ENCODE measurements at regions not wholly inside any gene's neighbourhood (a gene's known extent, or its start where the extent isn't known, plus 50 kb on each side); places are given as distances from the start of the nearest gene placed in this dataset.
A peak's percentile ranks its signal among the peaks of the same experiment; 100 is the strongest.
"Not testable (repeated sequence)": the region's sequence is repeated elsewhere in the genome, so short reads cannot be mapped to it uniquely, and the experiment has no call there.

DNA sequence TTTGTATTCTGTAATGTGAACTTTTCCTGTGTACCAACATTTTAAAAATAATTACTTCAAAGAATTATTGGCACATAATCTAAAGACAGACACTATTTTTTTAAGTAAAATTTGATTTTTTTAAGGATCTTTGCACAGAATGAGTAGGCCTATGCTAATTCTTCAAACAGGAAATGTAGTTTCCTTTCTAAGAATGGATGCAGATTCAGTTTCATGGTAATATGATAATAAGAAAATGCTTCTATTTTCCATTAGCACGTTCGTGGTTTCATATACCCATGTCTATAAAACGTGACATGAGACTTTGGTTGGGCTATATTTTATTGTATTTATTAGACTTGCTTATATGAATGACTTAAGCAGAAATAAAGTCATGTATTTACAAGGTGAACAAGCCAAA lies 191.8 kb upstream of the RBBP8 start:
- H3K9me3 ChIP-seq (ENCODE audit: control insufficient read depth in 1 of 2, low read length in 2 of 2), result no peaks in the 10 kb centered on the region
- H3K4me1 Mint-ChIP-seq, result peaks cover 0 to 2% (median 0%) of the 10 kb centered on the region in 4 donors
- ChIA-PET CTCF (ENCODE audit: partially characterized antibody) (no interaction called here), POLR2A (ENCODE audit: partially characterized antibody) (no interaction called here)
- no peaks in the 10 kb centered on the region for H3K4me1 ChIP-seq (ENCODE audit: insufficient read depth, low read length)
- H3K9me3 Mint-ChIP-seq, result peaks cover 0 to 23% (median 10%) of the 10 kb centered on the region in 8 donors
- H3K27ac ChIP-seq (ENCODE audit: low read depth, low read length), result no peak overlapping the region
- no peak overlapping the region for H3K27ac Mint-ChIP-seq
- no peak overlapping the region for H3K4me3 Mint-ChIP-seq
- H3K27me3 Mint-ChIP-seq, result peaks cover 0 to 2% of the 10 kb centered on the region in 2 donors
- H3K4me3 ChIP-seq (ENCODE audit: low read length in 2 of 2), result no peak overlapping the region
- intact Hi-C loops (cut with micrococcal nuclease), result no loop called here
- DNase-seq, result no peak
- H3K36me3 Mint-ChIP-seq, result no peaks in the 10 kb centered on the region
- H3K36me3 ChIP-seq (ENCODE audit: insufficient read depth, low read length), result no peaks in the 10 kb centered on the region
- H3K27me3 ChIP-seq (ENCODE audit: insufficient read depth, low read length), result no peaks in the 10 kb centered on the region

DNA sequence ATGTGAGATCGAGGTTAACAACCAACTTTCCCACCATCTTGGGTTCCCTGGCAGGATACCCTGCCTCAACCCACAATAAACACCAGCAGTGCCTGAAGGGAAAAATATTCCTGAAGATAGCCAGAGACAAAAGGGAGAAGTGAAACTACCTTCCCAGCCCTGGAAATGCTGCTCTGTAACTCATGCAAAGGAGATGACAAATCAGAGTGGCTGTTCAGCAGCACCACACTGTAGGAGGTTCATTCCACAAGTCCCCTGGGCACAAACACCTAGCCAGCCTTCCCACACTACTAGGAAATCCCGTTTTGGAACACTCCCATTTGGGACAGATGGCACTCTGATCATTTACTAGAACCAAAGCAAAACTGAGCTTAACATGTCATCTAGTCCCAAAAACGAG lies 190.7 kb upstream of the RBBP8 start:
- H3K27ac ChIP-seq (ENCODE audit: low read depth, low read length), result no peak overlapping the region
- no peaks in the 10 kb centered on the region for H3K4me1 ChIP-seq (ENCODE audit: insufficient read depth, low read length)
- H3K4me3 Mint-ChIP-seq, result no peak overlapping the region
- H3K27me3 ChIP-seq (ENCODE audit: insufficient read depth, low read length), result no peaks in the 10 kb centered on the region
- peaks cover under 1 to 6% of the 10 kb centered on the region in 2 donors for H3K27me3 Mint-ChIP-seq
- no peaks in the 10 kb centered on the region for H3K9me3 ChIP-seq (ENCODE audit: control insufficient read depth in 1 of 2, low read length in 2 of 2)
- no peaks in the 10 kb centered on the region for H3K36me3 ChIP-seq (ENCODE audit: insufficient read depth, low read length)
- peak overlapping the region in 1 of 7 donors; percentile 32 for H3K27ac Mint-ChIP-seq
- no peaks in the 10 kb centered on the region for H3K36me3 Mint-ChIP-seq
- peaks cover 0 to 25% (median 10%) of the 10 kb centered on the region in 8 donors for H3K9me3 Mint-ChIP-seq
- ChIA-PET POLR2A (ENCODE audit: partially characterized antibody) (no interaction called here), CTCF (ENCODE audit: partially characterized antibody) (no interaction called here)
- no peak overlapping the region for H3K4me3 ChIP-seq (ENCODE audit: low read length in 2 of 2)
- no peak for DNase-seq
- intact Hi-C loops (cut with micrococcal nuclease), result no loop called here
- peaks cover 0 to 2% (median 0%) of the 10 kb centered on the region in 4 donors for H3K4me1 Mint-ChIP-seq

DNA sequence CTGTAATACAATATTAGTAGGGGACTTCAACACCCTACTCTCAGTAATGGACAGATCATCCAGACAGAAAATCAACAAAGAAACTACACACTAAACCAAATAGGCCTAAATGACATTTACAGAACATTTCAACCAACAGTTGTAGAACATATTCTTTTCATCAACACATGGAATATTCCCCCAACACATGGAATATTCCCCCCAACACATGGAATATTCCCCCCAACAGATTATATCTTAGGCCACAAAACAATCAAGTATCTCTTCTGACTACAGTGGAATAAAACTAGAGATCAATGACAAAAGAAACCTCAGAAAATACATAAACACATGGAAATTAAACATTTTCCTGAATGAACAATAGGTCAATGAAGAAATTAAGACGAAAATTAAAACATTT lies 187.2 kb upstream of the RBBP8 start:
- DNase-seq, result no peak
- Histone ChIP-seq H3K27me3 (ENCODE audit: insufficient read depth, low read length) (no peaks in the 10 kb centered on the region), H3K36me3 (ENCODE audit: insufficient read depth, low read length) (no peaks in the 10 kb centered on the region), H3K27ac (ENCODE audit: low read depth, low read length) (no peak overlapping the region), H3K4me1 (ENCODE audit: insufficient read depth, low read length) (no peaks in the 10 kb centered on the region), H3K4me3 (ENCODE audit: low read length in 2 of 2) (no peak overlapping the region), H3K9me3 (ENCODE audit: control insufficient read depth in 1 of 2, low read length in 2 of 2) (no peaks in the 10 kb centered on the region)
- Mint-ChIP-seq H3K27me3 (peaks cover 7 to 8% of the 10 kb centered on the region in 2 donors), H3K27ac (no peak overlapping the region), H3K4me3 (no peak overlapping the region), H3K36me3 (no peaks in the 10 kb centered on the region), H3K4me1 (peaks cover 0 to 1% (median 0%) of the 10 kb centered on the region in 4 donors), H3K9me3 (peaks cover 0 to 25% (median 10%) of the 10 kb centered on the region in 8 donors)
- POLR2A ChIA-PET (ENCODE audit: partially characterized antibody), result no interaction called here
- CTCF ChIA-PET (ENCODE audit: partially characterized antibody), result no interaction called here
- intact Hi-C loops (cut with micrococcal nuclease), result no loop called here

DNA sequence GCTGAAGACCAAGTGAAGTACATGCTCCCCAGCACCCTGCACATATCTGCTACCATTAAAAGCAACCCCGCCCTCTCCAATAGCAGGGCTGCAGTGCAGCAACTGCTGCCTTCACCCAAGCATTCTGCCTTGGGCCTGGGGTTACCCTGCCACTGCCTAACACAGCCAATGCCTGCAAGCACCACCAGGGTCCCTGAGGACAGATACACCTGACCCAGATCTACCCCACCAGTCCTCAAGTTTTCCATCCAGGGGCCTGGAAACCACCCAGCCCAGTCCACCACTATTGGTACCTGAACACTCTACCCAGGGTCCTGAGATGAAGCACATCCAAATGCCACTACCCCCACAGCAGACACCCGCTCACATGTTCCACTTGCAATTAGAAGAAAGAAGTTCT lies 181.1 kb upstream of the RBBP8 start:
- peaks cover 0 to 10% (median 0%) of the 10 kb centered on the region in 8 donors for H3K9me3 Mint-ChIP-seq
- intact Hi-C loops (cut with micrococcal nuclease), result loop anchor here (10.0 kb wide), 1 partner anchor 47 kb away; no protein-coding TSS in a partner anchor
- Histone ChIP-seq H3K4me1 (ENCODE audit: insufficient read depth, low read length) (no peaks in the 10 kb centered on the region), H3K27ac (ENCODE audit: low read depth, low read length) (no peak overlapping the region), H3K9me3 (ENCODE audit: control insufficient read depth in 1 of 2, low read length in 2 of 2) (no peaks in the 10 kb centered on the region), H3K27me3 (ENCODE audit: insufficient read depth, low read length) (no peaks in the 10 kb centered on the region), H3K4me3 (ENCODE audit: low read length in 2 of 2) (no peak overlapping the region), H3K36me3 (ENCODE audit: insufficient read depth, low read length) (no peaks in the 10 kb centered on the region)
- H3K27me3 Mint-ChIP-seq, result peaks cover 10 to 22% of the 10 kb centered on the region in 2 donors
- no peaks in the 10 kb centered on the region for H3K36me3 Mint-ChIP-seq
- H3K27ac Mint-ChIP-seq, result no peak overlapping the region
- no peak for DNase-seq
- POLR2A ChIA-PET (ENCODE audit: partially characterized antibody), result no interaction called here
- H3K4me1 Mint-ChIP-seq, result no peaks in the 10 kb centered on the region
- no peak overlapping the region for H3K4me3 Mint-ChIP-seq
- CTCF ChIA-PET (ENCODE audit: partially characterized antibody), result no interaction called here

DNA sequence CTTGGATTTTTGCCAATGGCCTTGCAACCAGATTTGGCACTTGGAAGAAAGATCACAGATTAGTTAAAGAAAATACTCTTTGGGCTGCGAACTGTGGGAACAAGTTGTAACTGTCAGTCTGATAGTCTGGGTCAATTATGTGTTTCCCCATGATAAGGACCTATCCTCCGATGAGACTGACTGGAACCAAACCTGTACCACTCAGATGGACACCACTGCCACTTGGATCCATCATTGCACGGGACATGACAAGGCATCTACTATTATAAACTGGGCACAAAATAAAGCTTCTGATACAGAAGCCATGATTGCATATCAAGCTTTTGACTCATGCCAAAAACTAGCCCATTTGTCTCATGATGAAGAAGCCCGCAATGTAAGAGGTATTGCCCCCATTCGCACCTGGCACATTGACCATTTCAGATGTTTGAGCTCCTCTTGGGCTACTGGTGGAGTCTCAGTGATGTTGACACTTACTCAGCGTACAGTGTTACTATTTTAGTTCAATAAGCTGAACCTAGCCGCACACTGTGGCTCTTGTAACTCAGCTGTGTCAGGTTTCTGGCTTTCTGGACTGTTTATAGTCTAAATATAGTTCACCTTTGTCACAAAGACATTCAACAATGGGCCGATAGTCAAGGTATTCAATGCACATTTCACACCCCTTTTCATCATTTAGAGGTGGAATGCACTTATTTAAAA lies 179.8 kb upstream of the RBBP8 start:
- Histone ChIP-seq H3K27ac (ENCODE audit: low read depth, low read length) (no peak overlapping the region), H3K4me3 (ENCODE audit: low read length in 2 of 2) (no peak overlapping the region), H3K4me1 (ENCODE audit: insufficient read depth, low read length) (no peaks in the 10 kb centered on the region), H3K9me3 (ENCODE audit: control insufficient read depth in 1 of 2, low read length in 2 of 2) (no peaks in the 10 kb centered on the region), H3K27me3 (ENCODE audit: insufficient read depth, low read length) (no peaks in the 10 kb centered on the region), H3K36me3 (ENCODE audit: insufficient read depth, low read length) (no peaks in the 10 kb centered on the region)
- H3K4me1 Mint-ChIP-seq, result no peaks in the 10 kb centered on the region
- peaks cover 7 to 17% of the 10 kb centered on the region in 2 donors for H3K27me3 Mint-ChIP-seq
- no peaks in the 10 kb centered on the region for H3K36me3 Mint-ChIP-seq
- POLR2A ChIA-PET (ENCODE audit: partially characterized antibody), result no interaction called here
- no peak overlapping the region for H3K4me3 Mint-ChIP-seq
- intact Hi-C loops (cut with micrococcal nuclease), result loop anchor here (10.0 kb wide), 1 partner anchor 48 kb away; no protein-coding TSS in a partner anchor
- CTCF ChIA-PET (ENCODE audit: partially characterized antibody), result interaction anchor here (0.6 kb wide), 1 partner anchor 45 kb away, joined by 3 read pairs; no protein-coding TSS in a partner anchor
- no peak overlapping the region for H3K27ac Mint-ChIP-seq
- DNase-seq, result no peak
- peaks cover 0 to 7% (median 0%) of the 10 kb centered on the region in 8 donors for H3K9me3 Mint-ChIP-seq

DNA sequence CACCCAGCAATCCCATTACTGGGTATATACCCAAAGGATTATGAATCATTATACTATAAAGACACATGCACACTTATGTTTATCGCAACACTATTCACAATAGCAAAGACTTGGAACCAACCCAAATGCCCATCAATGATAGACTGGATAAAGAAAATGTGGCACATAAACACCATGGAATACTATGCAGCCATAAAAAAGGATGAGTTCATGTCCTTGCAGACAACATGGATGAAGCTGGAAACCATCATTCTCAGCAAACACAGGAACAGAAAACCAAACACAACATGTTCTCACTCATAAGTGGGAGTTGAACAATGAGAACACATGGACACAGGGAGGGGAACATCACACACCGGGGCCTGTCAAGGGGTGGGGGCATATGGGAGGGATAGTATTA lies 169.1 kb upstream of the RBBP8 start:
- H3K4me3 Mint-ChIP-seq; CTCF ChIA-PET (ENCODE audit: partially characterized antibody); H3K27me3 ChIP-seq (ENCODE audit: insufficient read depth, low read length); H3K4me1 ChIP-seq (ENCODE audit: insufficient read depth, low read length); H3K4me3 ChIP-seq (ENCODE audit: low read length in 2 of 2); intact Hi-C loops (cut with micrococcal nuclease); POLR2A ChIA-PET (ENCODE audit: partially characterized antibody); H3K36me3 ChIP-seq (ENCODE audit: insufficient read depth, low read length); H3K27ac Mint-ChIP-seq; H3K27ac ChIP-seq (ENCODE audit: low read depth, low read length); DNase-seq; H3K4me1 Mint-ChIP-seq; H3K36me3 Mint-ChIP-seq; H3K9me3 ChIP-seq (ENCODE audit: control insufficient read depth in 1 of 2, low read length in 2 of 2): not testable (repeated sequence)
- Mint-ChIP-seq H3K9me3 (peaks cover 0 to 27% (median 13%) of the 10 kb centered on the region in 8 donors), H3K27me3 (peaks cover 7 to 14% of the 10 kb centered on the region in 2 donors)

DNA sequence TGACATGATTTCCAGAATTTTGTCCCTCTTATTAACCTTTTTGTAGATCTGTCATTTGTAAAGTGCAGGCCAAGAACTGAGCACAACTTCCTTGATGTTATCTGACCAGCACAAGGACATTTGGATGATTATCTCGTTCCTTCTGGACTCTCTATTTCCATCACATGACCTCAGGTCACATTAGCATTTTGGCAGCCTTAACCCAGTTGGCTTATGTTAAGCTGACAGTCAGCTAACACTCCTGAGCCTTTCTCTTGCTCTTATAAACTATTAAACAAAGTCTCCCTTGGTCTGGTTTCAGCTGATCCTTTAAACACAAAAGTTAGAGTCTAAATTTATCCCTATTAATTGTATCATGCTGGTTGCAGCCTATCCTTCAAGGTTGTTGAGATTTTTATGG lies 167.2 kb upstream of the RBBP8 start:
- intact Hi-C loops (cut with micrococcal nuclease), result no loop called here
- H3K27me3 Mint-ChIP-seq, result peaks cover 8% of the 10 kb centered on the region in 2 donors
- Histone ChIP-seq H3K9me3 (ENCODE audit: control insufficient read depth in 1 of 2, low read length in 2 of 2) (no peaks in the 10 kb centered on the region), H3K4me1 (ENCODE audit: insufficient read depth, low read length) (no peaks in the 10 kb centered on the region), H3K27me3 (ENCODE audit: insufficient read depth, low read length) (no peaks in the 10 kb centered on the region), H3K4me3 (ENCODE audit: low read length in 2 of 2) (no peak overlapping the region), H3K27ac (ENCODE audit: low read depth, low read length) (no peak overlapping the region), H3K36me3 (ENCODE audit: insufficient read depth, low read length) (no peaks in the 10 kb centered on the region)
- DNase-seq, result no peak
- H3K4me1 Mint-ChIP-seq, result no peaks in the 10 kb centered on the region
- no peak overlapping the region for H3K4me3 Mint-ChIP-seq
- CTCF ChIA-PET (ENCODE audit: partially characterized antibody), result interaction anchor here (1.1 kb wide), 1 partner anchor 10 kb away, joined by 3 read pairs; no protein-coding TSS in a partner anchor
- H3K36me3 Mint-ChIP-seq, result no peaks in the 10 kb centered on the region
- peaks cover 0 to 22% (median 12%) of the 10 kb centered on the region in 8 donors for H3K9me3 Mint-ChIP-seq
- no peak overlapping the region for H3K27ac Mint-ChIP-seq
- POLR2A ChIA-PET (ENCODE audit: partially characterized antibody), result no interaction called here

Data from CD4-positive, alpha-beta memory T cell (primary cell).